Panc1 (cell line): ENCODE measurements at regions not wholly inside any gene's neighbourhood (a gene's known extent, or its start where the extent isn't known, plus 50 kb on each side); places are given as distances from the start of the nearest gene placed in this dataset.
A peak's percentile ranks its signal among the peaks of the same experiment; 100 is the strongest.

Experiments
- ATAC-seq: fragments of 200-7000 bp; cut with Tn5 transposase; 2 replicates; pipeline ENCODE4 v1.9.1; 2020; ENCODE audit warnings: mild to moderate bottlenecking, moderate library complexity
- BruUV-seq: library from RNA; stranded (reverse); fragments of 400-500 nt; replicated peaks from 2 replicates; lab custom pipeline; 2021; lab: Mats Ljungman, UMichigan
- CTCF ChIA-PET: fragments of 300-600 bp; sonication (Branson Sonifier 250); formaldehyde crosslinking; loops from one replicate; lab custom pipeline; 2022; ENCODE audit warnings: antibody characterized with exemption; lab: Charles Lee
- POLR2A ChIA-PET: fragments of 300-600 bp; sonication (Branson Sonifier 250); formaldehyde crosslinking; loops from one replicate; lab custom pipeline; 2022; ENCODE audit warnings: antibody characterized with exemption; lab: Charles Lee
- DNase-seq: peaks from one replicate; pipeline ENCODE4 v3.0.0-alpha.2; 2010; ENCODE audit warnings: low read depth, low spot score
- H3K27ac ChIP-seq: 2 replicates; pipeline ENCODE4 v1.5.1; 2011; ENCODE audit warnings: mild to moderate bottlenecking, low read length, inconsistent platforms
- H3K27me3 ChIP-seq: fragments of 200-500 bp; sonication (Bioruptor generic); 2 replicates; pipeline ENCODE4 v1.6.0; 2014; ENCODE audit warnings: low read length, inconsistent platforms; ENCODE audit not compliant: control insufficient read depth, insufficient read depth
- H3K36me3 ChIP-seq: fragments of 200-500 bp; sonication (Bioruptor generic); 2 replicates; pipeline ENCODE4 v1.5.1; 2014; ENCODE audit warnings: inconsistent platforms, mild to moderate bottlenecking, low read length, moderate library complexity; ENCODE audit not compliant: control insufficient read depth, insufficient read depth
- H3K4me1 ChIP-seq: 2 replicates; pipeline ENCODE4 v1.5.1; 2011; ENCODE audit warnings: inconsistent platforms, mild to moderate bottlenecking, low read length, moderate library complexity; ENCODE audit not compliant: control insufficient read depth, insufficient read depth
- H3K4me3 ChIP-seq, 2 experiments: 2 replicates each; pipeline ENCODE4 v1.5.1; 2011 to 2012; ENCODE audit warnings: low read depth in 2 of 2, low read length in 2 of 2, mild to moderate bottlenecking in 2 of 2, inconsistent platforms in 1 of 2, moderate library complexity in 1 of 2
- H3K9me3 ChIP-seq: fragments of 200-500 bp; sonication (Bioruptor generic); 2 replicates; pipeline ENCODE4 v1.5.1; 2014; ENCODE audit warnings: low read depth, mild to moderate bottlenecking, inconsistent platforms, low read length, moderate library complexity; ENCODE audit not compliant: control insufficient read depth, insufficient read depth
- POLR2AphosphoS5 ChIP-seq: IDR thresholded peaks from 2 replicates; pipeline ENCODE4 v1.6.1; 2012; ENCODE audit warnings: mild to moderate bottlenecking, low read depth, low read length, moderate library complexity
- SIN3A ChIP-seq: IDR thresholded peaks from 2 replicates; pipeline ENCODE4 v1.6.1; 2012; ENCODE audit warnings: low read depth, mild to moderate bottlenecking, low read length, moderate library complexity, borderline replicate concordance; ENCODE audit not compliant: insufficient read depth
- TCF7L2 ChIP-seq: IDR thresholded peaks from 2 replicates; pipeline ENCODE4 v1.6.1; 2011; ENCODE audit warnings: mild to moderate bottlenecking, low read depth, low read length, inconsistent platforms
- in situ Hi-C: cut with HindIII; loops from 2 replicates; pipeline ENCODE4 v1.10.0; 2016; ENCODE audit warnings: low sequenced_read_pairs, low pct_unique_long_range_greater_than_20kb
- intact Hi-C: fragments of 100-400 bp; cut with micrococcal nuclease; formaldehyde crosslinking; loops from one replicate; pipeline ENCODE4 v1.10.0; 2022; ENCODE audit not compliant: unreplicated experiment
- TF ChIP-seq, protein P1 (sequence below), 2 experiments: IDR thresholded peaks; 2 replicates each; pipeline ENCODE4 v1.6.1; 2011 to 2012; ENCODE audit warnings: low read depth in 2 of 2, control low read depth in 1 of 2, low read length in 1 of 2, mild to moderate bottlenecking in 1 of 2, moderate library complexity in 1 of 2; ENCODE audit not compliant: insufficient read depth in 1 of 2
- TF ChIP-seq, protein P2 (sequence below): fragments of 450-650 bp; IDR thresholded peaks from 2 replicates; pipeline ENCODE4 v1.5.1; 2017; ENCODE audit warnings: mild to moderate bottlenecking

DNA sequence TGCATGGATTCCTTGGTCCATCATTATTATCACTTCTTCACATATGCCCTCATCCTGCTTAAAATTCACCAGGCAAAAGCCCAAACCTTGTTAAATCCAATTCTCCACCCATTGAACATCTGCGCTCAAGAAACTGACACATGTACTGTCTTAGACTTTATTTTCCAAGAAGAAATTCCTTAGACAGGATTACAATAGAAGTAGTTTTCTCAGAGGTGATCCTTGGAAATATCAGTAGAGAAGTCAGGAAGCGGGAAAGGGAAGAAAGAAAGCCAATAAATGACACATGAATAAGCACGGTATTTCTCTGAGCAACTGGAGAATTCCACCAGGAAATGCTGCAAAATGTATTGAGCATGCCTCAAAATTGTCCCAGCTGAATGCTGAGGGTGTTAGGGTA is 90.2 kb downstream of the FOXD1 start:
- ChIA-PET POLR2A (no interaction called here), CTCF (no interaction called here)
- no peak for ATAC-seq
- in situ Hi-C loops = no loop called here
- Histone ChIP-seq H3K27me3 (no peaks in the 10 kb centered on the region), H3K4me1 (no peaks in the 10 kb centered on the region), H3K27ac (peak overlapping the region; percentile 12; the same call in 1 of the 2 replicates), H3K4me3 (no peak overlapping the region), H3K9me3 (no peaks in the 10 kb centered on the region), H3K36me3 (no peaks in the 10 kb centered on the region)
- no peak for DNase-seq
- BruUV-seq = no TSS peak
- intact Hi-C loops = no loop called here
- TF ChIP-seq, protein P1, sequence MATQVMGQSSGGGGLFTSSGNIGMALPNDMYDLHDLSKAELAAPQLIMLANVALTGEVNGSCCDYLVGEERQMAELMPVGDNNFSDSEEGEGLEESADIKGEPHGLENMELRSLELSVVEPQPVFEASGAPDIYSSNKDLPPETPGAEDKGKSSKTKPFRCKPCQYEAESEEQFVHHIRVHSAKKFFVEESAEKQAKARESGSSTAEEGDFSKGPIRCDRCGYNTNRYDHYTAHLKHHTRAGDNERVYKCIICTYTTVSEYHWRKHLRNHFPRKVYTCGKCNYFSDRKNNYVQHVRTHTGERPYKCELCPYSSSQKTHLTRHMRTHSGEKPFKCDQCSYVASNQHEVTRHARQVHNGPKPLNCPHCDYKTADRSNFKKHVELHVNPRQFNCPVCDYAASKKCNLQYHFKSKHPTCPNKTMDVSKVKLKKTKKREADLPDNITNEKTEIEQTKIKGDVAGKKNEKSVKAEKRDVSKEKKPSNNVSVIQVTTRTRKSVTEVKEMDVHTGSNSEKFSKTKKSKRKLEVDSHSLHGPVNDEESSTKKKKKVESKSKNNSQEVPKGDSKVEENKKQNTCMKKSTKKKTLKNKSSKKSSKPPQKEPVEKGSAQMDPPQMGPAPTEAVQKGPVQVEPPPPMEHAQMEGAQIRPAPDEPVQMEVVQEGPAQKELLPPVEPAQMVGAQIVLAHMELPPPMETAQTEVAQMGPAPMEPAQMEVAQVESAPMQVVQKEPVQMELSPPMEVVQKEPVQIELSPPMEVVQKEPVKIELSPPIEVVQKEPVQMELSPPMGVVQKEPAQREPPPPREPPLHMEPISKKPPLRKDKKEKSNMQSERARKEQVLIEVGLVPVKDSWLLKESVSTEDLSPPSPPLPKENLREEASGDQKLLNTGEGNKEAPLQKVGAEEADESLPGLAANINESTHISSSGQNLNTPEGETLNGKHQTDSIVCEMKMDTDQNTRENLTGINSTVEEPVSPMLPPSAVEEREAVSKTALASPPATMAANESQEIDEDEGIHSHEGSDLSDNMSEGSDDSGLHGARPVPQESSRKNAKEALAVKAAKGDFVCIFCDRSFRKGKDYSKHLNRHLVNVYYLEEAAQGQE (IDR thresholded peaks at IDR 0.05; ENCODE audit: insufficient read depth in 1 of 2, low read depth in 2 of 2, low read length in 1 of 2) = no peak
- TF ChIP-seq, protein P2, sequence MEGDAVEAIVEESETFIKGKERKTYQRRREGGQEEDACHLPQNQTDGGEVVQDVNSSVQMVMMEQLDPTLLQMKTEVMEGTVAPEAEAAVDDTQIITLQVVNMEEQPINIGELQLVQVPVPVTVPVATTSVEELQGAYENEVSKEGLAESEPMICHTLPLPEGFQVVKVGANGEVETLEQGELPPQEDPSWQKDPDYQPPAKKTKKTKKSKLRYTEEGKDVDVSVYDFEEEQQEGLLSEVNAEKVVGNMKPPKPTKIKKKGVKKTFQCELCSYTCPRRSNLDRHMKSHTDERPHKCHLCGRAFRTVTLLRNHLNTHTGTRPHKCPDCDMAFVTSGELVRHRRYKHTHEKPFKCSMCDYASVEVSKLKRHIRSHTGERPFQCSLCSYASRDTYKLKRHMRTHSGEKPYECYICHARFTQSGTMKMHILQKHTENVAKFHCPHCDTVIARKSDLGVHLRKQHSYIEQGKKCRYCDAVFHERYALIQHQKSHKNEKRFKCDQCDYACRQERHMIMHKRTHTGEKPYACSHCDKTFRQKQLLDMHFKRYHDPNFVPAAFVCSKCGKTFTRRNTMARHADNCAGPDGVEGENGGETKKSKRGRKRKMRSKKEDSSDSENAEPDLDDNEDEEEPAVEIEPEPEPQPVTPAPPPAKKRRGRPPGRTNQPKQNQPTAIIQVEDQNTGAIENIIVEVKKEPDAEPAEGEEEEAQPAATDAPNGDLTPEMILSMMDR = no peak
- TF ChIP-seq POLR2AphosphoS5 = no peak
- no peak for TF ChIP-seq TCF7L2
- no peak for TF ChIP-seq SIN3A

DNA sequence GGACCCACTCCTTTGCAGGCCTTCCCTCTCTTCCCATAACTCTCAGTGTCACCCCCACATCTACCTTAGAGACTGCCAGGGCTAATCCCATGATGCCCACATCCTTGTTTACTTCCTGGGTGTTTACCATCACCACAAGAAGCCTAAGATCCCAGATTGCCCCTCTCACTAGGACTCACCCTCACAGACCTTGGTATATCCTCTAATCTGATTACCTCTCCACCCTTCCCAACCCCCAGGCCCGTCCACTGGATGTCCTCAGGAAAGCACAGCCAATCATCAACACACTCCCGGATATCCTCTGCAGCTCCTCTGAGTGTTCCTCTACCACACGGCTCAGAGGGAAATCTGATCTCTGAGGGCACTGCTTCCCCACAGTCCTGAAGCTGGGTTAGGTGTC is 91.0 kb downstream of the FOXD1 start:
- TF ChIP-seq TCF7L2 = no peak
- no peak for TF ChIP-seq SIN3A
- TF ChIP-seq, protein P2 = no peak
- no peak for TF ChIP-seq POLR2AphosphoS5
- TF ChIP-seq, protein P1 (IDR thresholded peaks at IDR 0.05; ENCODE audit: insufficient read depth in 1 of 2, low read depth in 2 of 2, low read length in 1 of 2) = no peak
- H3K4me3 ChIP-seq = no peak overlapping the region
- ChIA-PET POLR2A (no interaction called here), CTCF (no interaction called here)
- BruUV-seq = no TSS peak
- in situ Hi-C loops = no loop called here
- DNase-seq = no peak
- no peaks in the 10 kb centered on the region for H3K9me3 ChIP-seq
- no peak overlapping the region for H3K27ac ChIP-seq
- no peaks in the 10 kb centered on the region for H3K36me3 ChIP-seq
- intact Hi-C loops = no loop called here
- H3K27me3 ChIP-seq = no peaks in the 10 kb centered on the region
- H3K4me1 ChIP-seq = no peaks in the 10 kb centered on the region
- no peak for ATAC-seq
